ENCODE measurements at regions not wholly inside any gene's neighbourhood (a gene's known extent, or its start where the extent isn't known, plus 50 kb on each side); places are given as distances from the start of the nearest gene placed in this dataset.

DNA sequence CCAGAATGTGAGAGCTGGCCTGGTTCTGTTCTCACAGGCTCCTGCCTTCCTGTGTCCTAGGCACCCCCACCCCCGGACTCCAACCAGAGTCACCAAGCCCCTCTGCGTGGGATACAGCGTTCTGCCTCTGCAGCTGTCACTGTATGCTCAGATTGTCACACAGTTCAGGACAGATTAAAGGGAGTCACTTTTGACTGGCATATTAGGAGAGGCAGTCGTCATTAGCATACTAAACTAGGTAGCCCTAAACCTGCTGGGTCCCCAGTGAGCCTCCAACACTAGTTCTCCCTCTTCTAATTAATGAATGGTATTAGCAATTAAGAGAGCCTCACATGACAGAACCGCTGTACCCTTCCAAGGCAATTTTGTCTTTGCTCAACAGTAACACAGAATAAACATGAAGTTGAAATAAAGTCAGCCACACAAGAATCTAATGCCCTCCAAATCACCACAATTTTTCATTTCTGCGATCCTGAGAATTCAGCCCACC is 340.2 kb downstream of the CMPK2 start:
- H3K9me2 ChIP-seq = no peaks in the 10 kb centered on the region
- CTCF ChIA-PET = interaction anchor here (0.6 to 3.1 kb wide), 17 partner anchors 9 to 836 kb away, joined by 3 to 8 read pairs (median 3); partner anchors contain the start of gene SOX11
- 14% methylated on average over 6 of the region's 6 CpGs for WGBS (ENCODE audit: low lambda C conversion rate)
- peak overlapping the region; percentile 13 to 90; a peak in 3 of 4 replicates for H3K27ac ChIP-seq (ENCODE audit: low read depth in 2 of 2, low read length in 1 of 2)
- no peaks in the 10 kb centered on the region for H3K27me3 ChIP-seq (ENCODE audit: insufficient read depth)
- H3K4me3 ChIP-seq (ENCODE audit: low read depth in 2 of 2, low read length in 1 of 2) = no peak overlapping the region
- H4K20me1 ChIP-seq (ENCODE audit: insufficient read depth) = no peaks in the 10 kb centered on the region
- H3K9me3 ChIP-seq = no peaks in the 10 kb centered on the region
- H3F3A ChIP-seq (replicated peaks; ENCODE audit: insufficient read depth) = no peaks in the 10 kb centered on the region
- H3K79me2 ChIP-seq (ENCODE audit: insufficient read depth) = no peaks in the 10 kb centered on the region
- H3K36me3 ChIP-seq (replicated peaks in 1 of 2; ENCODE audit: control insufficient read depth in 1 of 2, insufficient read depth in 2 of 2, low read length in 1 of 2) = no peaks in the 10 kb centered on the region
- DNase-seq = peak; percentile 42
- TF ChIP-seq REST (IDR thresholded peaks at IDR 0.05; ENCODE audit: low read depth, low read length) = no peak
- TF ChIP-seq, protein P1, sequence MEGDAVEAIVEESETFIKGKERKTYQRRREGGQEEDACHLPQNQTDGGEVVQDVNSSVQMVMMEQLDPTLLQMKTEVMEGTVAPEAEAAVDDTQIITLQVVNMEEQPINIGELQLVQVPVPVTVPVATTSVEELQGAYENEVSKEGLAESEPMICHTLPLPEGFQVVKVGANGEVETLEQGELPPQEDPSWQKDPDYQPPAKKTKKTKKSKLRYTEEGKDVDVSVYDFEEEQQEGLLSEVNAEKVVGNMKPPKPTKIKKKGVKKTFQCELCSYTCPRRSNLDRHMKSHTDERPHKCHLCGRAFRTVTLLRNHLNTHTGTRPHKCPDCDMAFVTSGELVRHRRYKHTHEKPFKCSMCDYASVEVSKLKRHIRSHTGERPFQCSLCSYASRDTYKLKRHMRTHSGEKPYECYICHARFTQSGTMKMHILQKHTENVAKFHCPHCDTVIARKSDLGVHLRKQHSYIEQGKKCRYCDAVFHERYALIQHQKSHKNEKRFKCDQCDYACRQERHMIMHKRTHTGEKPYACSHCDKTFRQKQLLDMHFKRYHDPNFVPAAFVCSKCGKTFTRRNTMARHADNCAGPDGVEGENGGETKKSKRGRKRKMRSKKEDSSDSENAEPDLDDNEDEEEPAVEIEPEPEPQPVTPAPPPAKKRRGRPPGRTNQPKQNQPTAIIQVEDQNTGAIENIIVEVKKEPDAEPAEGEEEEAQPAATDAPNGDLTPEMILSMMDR (IDR thresholded peaks at IDR 0.05) = no peak
- H3K4me2 ChIP-seq = no peak overlapping the region
- H2AFZ ChIP-seq (ENCODE audit: low read depth) = no peak overlapping the region
- no peak overlapping the region for H3K9ac ChIP-seq
- POLR2A ChIA-PET = no interaction called here
- H3K4me1 ChIP-seq (ENCODE audit: control insufficient read depth in 1 of 2, insufficient read depth in 2 of 2, low read depth in 1 of 2, low read length in 1 of 2) = peaks cover 0 to 27% of the 10 kb centered on the region in 2 experiments; a peak in 2 of 4 replicates

- Histone ChIP-seq H3F3A (replicated peaks; ENCODE audit: insufficient read depth) (no peaks in the 10 kb centered on the region), H3K36me3 (replicated peaks in 1 of 2; ENCODE audit: control insufficient read depth in 1 of 2, insufficient read depth in 2 of 2, low read length in 1 of 2) (no peaks in the 10 kb centered on the region), H3K9ac (no peak overlapping the region), H4K20me1 (ENCODE audit: insufficient read depth) (no peaks in the 10 kb centered on the region), H3K4me1 (ENCODE audit: control insufficient read depth in 1 of 2, insufficient read depth in 2 of 2, low read depth in 1 of 2, low read length in 1 of 2) (peaks cover 0 to 27% of the 10 kb centered on the region in 2 experiments; a peak in 2 of 4 replicates), H3K79me2 (ENCODE audit: insufficient read depth) (no peaks in the 10 kb centered on the region), H3K4me2 (no peak overlapping the region), H3K27ac (ENCODE audit: low read depth in 2 of 2, low read length in 1 of 2) (peak overlapping the region; percentile 13 to 90; a peak in 3 of 4 replicates), H2AFZ (ENCODE audit: low read depth) (no peak overlapping the region), H3K9me3 (no peaks in the 10 kb centered on the region), H3K4me3 (ENCODE audit: low read depth in 2 of 2, low read length in 1 of 2) (no peak overlapping the region; a peak in 1 of 4 replicates), H3K9me2 (no peaks in the 10 kb centered on the region), H3K27me3 (ENCODE audit: insufficient read depth) (no peaks in the 10 kb centered on the region)
- WGBS (ENCODE audit: low lambda C conversion rate) = 38% methylated on average over 6 of the region's 6 CpGs
- ChIA-PET POLR2A (no interaction called here), CTCF (interaction anchor here (0.7 to 3.1 kb wide), 26 partner anchors 8 to 1161 kb away, joined by 3 to 8 read pairs (median 3); partner anchors contain the start of gene SOX11)
- peak; percentile 57 for DNase-seq
- no peak for TF ChIP-seq JUND (IDR thresholded peaks at IDR 0.05)
- TF ChIP-seq YY1 (IDR thresholded peaks at IDR 0.05; ENCODE audit: low read depth) = no peak
- no peak for TF ChIP-seq EZH2phosphoT487 (IDR thresholded peaks at IDR 0.05; ENCODE audit: borderline replicate concordance, low read depth)
- TF ChIP-seq SMC3 (IDR thresholded peaks at IDR 0.05; ENCODE audit: low read depth, low read length) = peak; percentile 67
- TF ChIP-seq, protein P1 (IDR thresholded peaks at IDR 0.05) = peak; percentile 42
- TF ChIP-seq RCOR1 (IDR thresholded peaks at IDR 0.05; ENCODE audit: low read length) = peak; percentile 56
- peak; percentile 38 for TF ChIP-seq CHD2 (IDR thresholded peaks at IDR 0.05; ENCODE audit: low read length, partially characterized antibody)
- TF ChIP-seq USF1 (IDR thresholded peaks at IDR 0.05; ENCODE audit: borderline replicate concordance, low read depth) = no peak
- no peak for TF ChIP-seq NFIC (IDR thresholded peaks at IDR 0.05; ENCODE audit: borderline replicate concordance)
- TF ChIP-seq TCF12 (IDR thresholded peaks at IDR 0.05) = peak; percentile 15; the same call in 1 of the 2 replicates
- TF ChIP-seq EP300 (IDR thresholded peaks at IDR 0.05; ENCODE audit: borderline replicate concordance in 1 of 2, low read depth in 1 of 2, low read length in 1 of 2) = peak in 1 of 2 experiments; percentile 96; a peak in 2 of 4 replicates
- peak; percentile 45; the same call in 1 of the 2 replicates for TF ChIP-seq RFX5 (IDR thresholded peaks at IDR 0.05; ENCODE audit: low read length)
- no peak for TF ChIP-seq SIN3A (IDR thresholded peaks at IDR 0.05; ENCODE audit: borderline replicate concordance, low read depth, low read length)
- TF ChIP-seq GATA2 (CRISPR knock-in tag; IDR thresholded peaks at IDR 0.05) = peak; percentile 81
Measured at GRCh38 chr2:6526093-6526824, 339.4 kb downstream of the CMPK2 start.

Data from SK-N-SH (cell line).